Keratinocyte (primary cell): ENCODE measurements at regions not wholly inside any gene's neighbourhood (a gene's known extent, or its start where the extent isn't known, plus 50 kb on each side); places are given as distances from the start of the nearest gene placed in this dataset.

Experiments
- DNase-seq: peaks from one replicate; pipeline ENCODE4 v3.0.0-alpha.2; 2011; ENCODE audit warnings: low read depth, missing footprints, low spot score
- FAIRE-seq: peaks from 2 replicates; lab custom pipeline; 2011; peaks lifted over from hg19 to GRCh38; lab: Jason Lieb, UNC
- H2AFZ ChIP-seq: 2 replicates; pipeline ENCODE4 v1.6.0; 2012; ENCODE audit warnings: low read length, control low read depth, inconsistent platforms; ENCODE audit not compliant: control insufficient read depth
- H3K27ac ChIP-seq: 2 replicates; pipeline ENCODE4 v1.5.1; 2011; ENCODE audit warnings: low read length; ENCODE audit not compliant: control insufficient read depth, insufficient read depth
- H3K27me3 ChIP-seq: 3 replicates; pipeline ENCODE4 v1.6.0; 2011; ENCODE audit warnings: low read length; ENCODE audit not compliant: control insufficient read depth, insufficient read depth; ENCODE audit errors: extremely low read depth
- H3K36me3 ChIP-seq, 2 experiments: 2 replicates in 1 of 2; 3 replicates in 1 of 2; pipeline ENCODE4 v1.5.1; 2011; ENCODE audit warnings: low read length in 2 of 2, mild to moderate bottlenecking in 1 of 2; ENCODE audit not compliant: control insufficient read depth in 2 of 2, insufficient read depth in 2 of 2; ENCODE audit errors: extremely low read depth in 1 of 2
- H3K4me1 ChIP-seq: 3 replicates; pipeline ENCODE4 v1.5.1; 2011; ENCODE audit warnings: low read length; ENCODE audit not compliant: control insufficient read depth, insufficient read depth; ENCODE audit errors: extremely low read depth
- H3K4me2 ChIP-seq: 3 replicates; pipeline ENCODE4 v1.6.0; 2011; ENCODE audit warnings: low read depth, low read length; ENCODE audit not compliant: control insufficient read depth, insufficient read depth; ENCODE audit errors: extremely low read depth
- H3K4me3 ChIP-seq, 3 experiments: fragments of 200-600 bp in 1 of 3; sonication (generic) in 1 of 3; 2 replicates in 2 of 3; 3 replicates in 1 of 3; pipeline ENCODE4 v1.5.1; 2011 to 2016; ENCODE audit warnings: low read length in 3 of 3, mild to moderate bottlenecking in 3 of 3, control low read depth in 2 of 3, inconsistent platforms in 1 of 3, low read depth in 1 of 3, mixed read lengths in 1 of 3, mixed run types in 1 of 3, moderate library complexity in 1 of 3; ENCODE audit not compliant: control insufficient read depth in 2 of 3, insufficient read depth in 2 of 3; ENCODE audit errors: extremely low read depth in 1 of 3
- H3K79me2 ChIP-seq: 2 replicates; pipeline ENCODE4 v1.6.0; 2012; ENCODE audit warnings: low read length; ENCODE audit not compliant: control insufficient read depth, insufficient read depth
- H3K9ac ChIP-seq: 3 replicates; pipeline ENCODE4 v1.6.0; 2011; ENCODE audit warnings: low read length; ENCODE audit not compliant: control insufficient read depth, insufficient read depth; ENCODE audit errors: extremely low read depth
- H3K9me1 ChIP-seq: 3 replicates; pipeline ENCODE4 v1.6.0; 2011; ENCODE audit warnings: low read length; ENCODE audit not compliant: control insufficient read depth, insufficient read depth; ENCODE audit errors: extremely low read depth
- H3K9me3 ChIP-seq: 2 replicates; pipeline ENCODE4 v1.5.1; 2012; ENCODE audit warnings: low read depth, low read length; ENCODE audit not compliant: control insufficient read depth
- H4K20me1 ChIP-seq: 3 replicates; pipeline ENCODE4 v1.6.0; 2011; ENCODE audit warnings: low read length; ENCODE audit not compliant: control insufficient read depth, insufficient read depth; ENCODE audit errors: extremely low read depth
- CTCF ChIP-seq, 3 experiments: IDR thresholded peaks in 1 of 3; conservative IDR thresholded peaks in 1 of 3; optimal IDR thresholded peaks in 1 of 3; 2 replicates in 2 of 3; 3 replicates in 1 of 3; pipeline versions ENCODE3 to v1.5.1; 2011; ENCODE audit warnings: low read length in 3 of 3, mild to moderate bottlenecking in 3 of 3, moderate library complexity in 2 of 3, control low read depth in 1 of 3, inconsistent platforms in 1 of 3; ENCODE audit not compliant: insufficient read depth in 2 of 3; ENCODE audit errors: extremely low read depth in 1 of 3
- EZH2 ChIP-seq: IDR thresholded peaks from one replicate; pipeline ENCODE4 v1.6.1; 2012; ENCODE audit warnings: inconsistent platforms, mild to moderate bottlenecking, low read length, moderate library complexity
- dilution Hi-C: fragments of 300-500 bp; cut with MboI; formaldehyde crosslinking; loops from one replicate; pipeline ENCODE4 v1.7.0; 2020; ENCODE audit warnings: low sequenced_read_pairs; ENCODE audit not compliant: extremely low pct_ligation_motif_present

- dilution Hi-C loops: no loop called here
- Histone ChIP-seq H4K20me1 (no peaks in the 10 kb centered on the region), H2AFZ (no peak overlapping the region), H3K4me3 (no peak overlapping the region), H3K36me3 (no peaks in the 10 kb centered on the region), H3K9me1 (no peaks in the 10 kb centered on the region), H3K9me3 (no peaks in the 10 kb centered on the region), H3K27me3 (no peaks in the 10 kb centered on the region), H3K27ac (no peak overlapping the region), H3K4me1 (no peaks in the 10 kb centered on the region), H3K4me2 (no peak overlapping the region), H3K79me2 (no peaks in the 10 kb centered on the region), H3K9ac (no peak overlapping the region)
- FAIRE-seq: no peak
- DNase-seq: no peak
- TF ChIP-seq EZH2 (no peak), CTCF (optimal IDR thresholded peaks at IDR 0.05 in 1 of 3, IDR thresholded peaks at IDR 0.05 in 1 of 3, conservative IDR thresholded peaks at IDR 0.05 in 1 of 3; ENCODE audit: extremely low read depth in 1 of 3, insufficient read depth in 2 of 3, low read length in 3 of 3) (no peak)
Measured at GRCh38 chr10:64067859-64068258, 546.7 kb downstream of the REEP3 start.

DNA sequence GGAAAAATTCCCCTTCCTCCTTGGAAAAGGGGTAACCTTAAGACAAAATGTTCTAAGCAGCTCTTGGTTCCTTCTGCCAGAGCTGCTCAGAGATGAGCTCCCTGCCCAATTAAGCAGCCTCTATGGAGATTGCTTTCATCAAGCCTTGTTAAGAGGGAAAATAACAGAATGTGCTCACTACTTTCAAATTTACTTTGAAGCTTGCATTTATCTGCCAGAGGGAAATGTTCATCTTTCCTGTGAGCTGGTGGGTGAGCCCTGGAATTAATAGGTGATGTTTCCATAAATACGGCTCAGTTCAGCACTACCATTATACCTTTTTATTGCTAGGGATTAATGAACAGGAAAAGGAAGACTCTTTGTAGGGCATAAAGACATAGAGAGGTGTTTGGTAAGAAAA lies 549.0 kb downstream of the REEP3 start:
- Histone ChIP-seq H3K9ac (no peak overlapping the region), H2AFZ (no peak overlapping the region), H3K27ac (no peak overlapping the region), H3K4me2 (no peak overlapping the region), H3K4me1 (no peaks in the 10 kb centered on the region), H3K9me1 (no peaks in the 10 kb centered on the region), H3K27me3 (no peaks in the 10 kb centered on the region), H3K79me2 (no peaks in the 10 kb centered on the region), H3K36me3 (no peaks in the 10 kb centered on the region), H3K4me3 (no peak overlapping the region), H3K9me3 (no peaks in the 10 kb centered on the region), H4K20me1 (no peaks in the 10 kb centered on the region)
- DNase-seq (no peak), FAIRE-seq (no peak)
- TF ChIP-seq CTCF (optimal IDR thresholded peaks at IDR 0.05 in 1 of 3, IDR thresholded peaks at IDR 0.05 in 1 of 3, conservative IDR thresholded peaks at IDR 0.05 in 1 of 3; ENCODE audit: extremely low read depth in 1 of 3, insufficient read depth in 2 of 3, low read length in 3 of 3) (no peak), EZH2 (no peak)
- dilution Hi-C loops: no loop called here
